GM12873 (cell line): ENCODE measurements at regions not wholly inside any gene's neighbourhood (a gene's known extent, or its start where the extent isn't known, plus 50 kb on each side); places are given as distances from the start of the nearest gene placed in this dataset.
A peak's percentile ranks its signal among the peaks of the same experiment; 100 is the strongest.

Experiments used
- CTCF ChIP-seq: IDR thresholded peaks from 2 replicates; pipeline ENCODE4 v1.5.1; 2012; ENCODE audit warnings: low read depth, mild to moderate bottlenecking, moderate library complexity, low read length, control low read depth; ENCODE audit not compliant: insufficient read depth; ENCODE audit errors: missing control alignments

DNA sequence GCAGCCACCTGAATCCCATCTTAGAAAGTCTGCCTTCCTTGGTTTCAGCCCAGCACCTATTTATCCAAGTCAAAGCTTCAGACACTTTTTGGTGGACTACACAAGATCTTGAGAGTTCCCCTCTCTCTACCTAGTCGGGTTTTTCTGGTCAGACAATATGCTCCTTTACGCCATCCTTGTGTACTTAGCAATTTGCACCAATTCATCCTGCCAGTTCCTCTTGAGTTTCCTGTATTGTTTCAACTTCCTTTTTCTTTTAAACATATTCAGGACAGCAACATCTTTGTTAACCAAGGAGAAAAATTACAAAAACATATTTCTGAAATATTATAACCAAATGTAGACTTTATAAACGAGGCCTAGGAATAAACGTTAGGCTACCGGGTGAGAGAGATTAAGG, 368.2 kb upstream of the CADM1 start:
- no peak for TF ChIP-seq CTCF

DNA sequence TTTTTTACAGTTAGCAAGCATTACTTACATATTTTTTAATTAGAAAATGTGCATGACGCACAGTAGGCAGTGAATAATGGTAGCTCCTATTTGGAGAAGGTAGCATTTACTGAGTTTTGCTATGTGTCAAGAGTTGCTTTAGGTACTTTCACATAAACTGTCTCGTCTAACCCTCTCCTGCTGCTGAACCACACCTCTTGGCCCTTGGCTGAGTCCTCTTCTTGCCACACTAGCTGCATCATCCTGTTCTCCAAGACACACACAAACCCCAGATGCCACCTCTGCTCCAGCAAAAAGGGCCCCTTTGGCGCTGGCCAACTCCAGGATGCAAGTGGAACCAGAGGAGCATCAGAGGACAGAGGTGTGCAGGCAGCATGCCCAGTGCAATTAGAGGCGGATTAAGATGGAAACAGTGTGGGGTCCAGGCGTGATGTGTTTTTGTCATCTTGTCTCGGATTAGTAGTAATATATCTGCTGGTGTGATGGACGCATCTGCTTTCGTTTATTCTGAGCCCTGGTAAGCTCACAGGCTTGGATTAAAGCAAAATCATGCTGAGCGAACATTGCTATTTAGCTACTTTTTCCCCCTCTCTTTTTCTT, 367.0 kb upstream of the CADM1 start:
- no peak for TF ChIP-seq CTCF

GRCh38 chr11:115869780-115870431, 365.7 kb upstream of the CADM1 start:
- peak; percentile 84 for TF ChIP-seq CTCF

DNA sequence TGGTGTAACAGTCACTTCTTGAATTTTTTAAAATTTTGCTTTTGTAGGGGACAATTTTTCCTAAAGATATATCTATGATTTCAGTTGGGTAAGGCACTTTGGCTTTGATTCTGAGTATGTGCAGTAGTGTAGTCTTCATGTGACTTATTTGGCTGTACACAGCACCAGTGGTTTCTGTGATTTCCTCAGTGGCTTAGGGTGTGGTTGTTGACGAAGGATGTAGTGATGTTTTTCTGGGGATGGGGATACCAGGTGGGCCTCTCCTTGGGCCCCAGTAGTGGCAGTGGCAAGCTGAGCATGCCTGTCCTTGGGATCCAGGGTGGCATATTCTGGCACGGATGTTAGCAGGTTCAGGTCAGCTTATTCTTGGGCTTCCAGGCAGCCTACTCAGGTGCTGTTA, 364.9 kb upstream of the CADM1 start:
- no peak for TF ChIP-seq CTCF

- TF ChIP-seq CTCF: no peak
These were observed 356.0 kb upstream of the CADM1 start for GRCh38 chr11:115860246-115860645.

DNA sequence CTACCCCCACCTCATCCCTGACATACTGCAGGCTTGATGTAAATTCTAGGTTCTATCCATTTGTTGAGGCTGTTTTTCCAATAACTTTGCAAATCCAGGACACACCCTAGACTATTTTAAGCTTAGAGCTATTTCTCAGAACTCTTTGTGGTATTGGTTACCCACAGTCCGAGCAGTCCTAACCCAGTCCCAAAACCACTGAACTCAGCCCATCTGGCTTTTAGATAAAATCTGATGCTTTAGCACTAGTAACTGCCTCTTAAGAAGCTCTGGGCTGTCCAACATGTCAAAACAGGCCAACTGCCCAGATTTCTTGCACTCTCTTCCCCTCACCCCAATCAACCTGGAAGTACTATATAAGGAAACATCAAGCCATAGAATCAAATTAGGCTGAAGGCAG, 344.4 kb upstream of the CADM1 start:
- no peak for TF ChIP-seq CTCF

GRCh38 chr11:115848080-115848479, 343.9 kb upstream of the CADM1 start:
- TF ChIP-seq CTCF: no peak
